GM23338 (cell line): ENCODE measurements at regions not wholly inside any gene's neighbourhood (a gene's known extent, or its start where the extent isn't known, plus 50 kb on each side); places are given as distances from the start of the nearest gene placed in this dataset.

Experiments
- ATAC-seq: fragments of 200-7000 bp; cut with Tn5 transposase; 3 replicates; pipeline ENCODE4 v1.9.1; 2020
- DNase-seq: peaks from one replicate; pipeline ENCODE4 v3.0.0-alpha.2; 2015; ENCODE audit warnings: low spot score
- H2AFZ ChIP-seq: fragments of 200-600 bp; sonication (generic); 2 replicates; pipeline ENCODE4 v1.8.0; 2016; ENCODE audit warnings: antibody characterized with exemption, mild to moderate bottlenecking, moderate library complexity
- H3F3A ChIP-seq: fragments of 200-600 bp; sonication (generic); replicated peaks from 2 replicates; pipeline ENCODE4 v1.8.0; 2017; ENCODE audit warnings: antibody characterized with exemption, mixed run types, low read depth
- H3K27ac ChIP-seq: fragments of 200-600 bp; sonication (generic); 2 replicates; pipeline ENCODE4 v1.6.1; 2016; ENCODE audit warnings: low read depth
- H3K27me3 ChIP-seq: fragments of 200-600 bp; sonication (generic); 2 replicates; pipeline ENCODE4 v1.8.0; 2016; ENCODE audit warnings: mild to moderate bottlenecking, mixed run types, moderate library complexity; ENCODE audit not compliant: insufficient read depth
- H3K36me3 ChIP-seq: fragments of 200-600 bp; sonication (generic); 2 replicates; pipeline ENCODE4 v1.8.0; 2016; ENCODE audit warnings: mild to moderate bottlenecking; ENCODE audit not compliant: insufficient read depth
- H3K4me1 ChIP-seq: fragments of 200-600 bp; sonication (generic); 2 replicates; pipeline ENCODE4 v1.8.0; 2016; ENCODE audit warnings: mild to moderate bottlenecking, moderate library complexity; ENCODE audit not compliant: insufficient read depth
- H3K4me2 ChIP-seq: fragments of 200-600 bp; sonication (generic); 2 replicates; pipeline ENCODE4 v1.7.1; 2017; ENCODE audit warnings: mixed run types
- H3K4me3 ChIP-seq: fragments of 200-600 bp; sonication (generic); 2 replicates; pipeline ENCODE4 v1.6.1; 2016; ENCODE audit warnings: mixed run types
- H3K79me2 ChIP-seq: fragments of 200-600 bp; sonication (generic); replicated peaks from 2 replicates; pipeline ENCODE4 v1.8.0; 2017; ENCODE audit warnings: mild to moderate bottlenecking; ENCODE audit not compliant: insufficient read depth
- H3K9me2 ChIP-seq: fragments of 200-600 bp; sonication (generic); 2 replicates; pipeline ENCODE4 v1.8.0; 2017; ENCODE audit not compliant: insufficient read depth
- H4K20me1 ChIP-seq: fragments of 200-600 bp; sonication (generic); replicated peaks from 2 replicates; pipeline ENCODE4 v1.8.0; 2017; ENCODE audit warnings: mild to moderate bottlenecking; ENCODE audit not compliant: insufficient read depth
- H3K27ac Mint-ChIP-seq: 2 replicates; pipeline ENCODE4 v1.8.0; 2020; ENCODE audit warnings: inconsistent platforms, mild to moderate bottlenecking, moderate library complexity, mixed read lengths
- H3K27me3 Mint-ChIP-seq: 3 replicates; pipeline ENCODE4 v1.8.0; 2022; ENCODE audit warnings: low read depth, mild to moderate bottlenecking, moderate library complexity, mixed read lengths, inconsistent platforms; ENCODE audit not compliant: insufficient read depth, poor library complexity
- H3K36me3 Mint-ChIP-seq: 3 replicates; pipeline ENCODE4 v1.8.0; 2021; ENCODE audit warnings: low read depth, mild to moderate bottlenecking, inconsistent platforms, moderate library complexity, mixed read lengths
- H3K4me1 Mint-ChIP-seq: 3 replicates; pipeline ENCODE4 v1.8.0; 2020; ENCODE audit warnings: mild to moderate bottlenecking, inconsistent platforms, mixed read lengths
- H3K4me3 Mint-ChIP-seq: 3 replicates; pipeline ENCODE4 v1.8.0; 2021; ENCODE audit warnings: moderate library complexity, mild to moderate bottlenecking, inconsistent platforms, mixed read lengths
- H3K9me3 Mint-ChIP-seq: 3 replicates; pipeline ENCODE4 v1.8.0; 2020; ENCODE audit warnings: moderate library complexity, mild to moderate bottlenecking, inconsistent platforms, mixed read lengths
- CREB1 ChIP-seq: fragments of 250-450 bp; sonication (Bioruptor Pico); IDR thresholded peaks from 2 replicates; pipeline ENCODE4 v1.5.0; 2020; ENCODE audit warnings: low read depth, mild to moderate bottlenecking, moderate library complexity
- EZH2 ChIP-seq: fragments of 200-600 bp; sonication (generic); IDR thresholded peaks from one replicate; pipeline ENCODE4 v1.8.0; 2017; ENCODE audit warnings: antibody characterized with exemption, mild to moderate bottlenecking, low read depth; ENCODE audit not compliant: unreplicated experiment
- EZH2phosphoT487 ChIP-seq: fragments of 200-600 bp; sonication (generic); IDR thresholded peaks from one replicate; pipeline ENCODE4 v1.8.1; 2018; ENCODE audit warnings: antibody characterized with exemption; ENCODE audit not compliant: unreplicated experiment
- JUNB ChIP-seq: IDR thresholded peaks from one replicate; pipeline ENCODE4 v1.6.1; 2016; ENCODE audit warnings: antibody characterized with exemption; ENCODE audit not compliant: unreplicated experiment
- NANOG ChIP-seq: IDR thresholded peaks from 2 replicates; pipeline ENCODE4 v1.6.1; 2016; ENCODE audit warnings: antibody characterized with exemption, borderline replicate concordance
- POLR2AphosphoS5 ChIP-seq: IDR thresholded peaks from 2 replicates; pipeline ENCODE4 v1.6.1; 2016; ENCODE audit warnings: antibody characterized with exemption, low read depth
- STAT1 ChIP-seq: IDR thresholded peaks from one replicate; pipeline ENCODE4 v1.6.1; 2016; ENCODE audit warnings: antibody characterized with exemption; ENCODE audit not compliant: unreplicated experiment
- ZNF114 ChIP-seq: fragments of 250-450 bp; sonication (Bioruptor Pico); IDR thresholded peaks from 2 replicates; pipeline ENCODE4 v1.5.0; 2020; ENCODE audit warnings: mild to moderate bottlenecking, moderate library complexity
- ZNF331 ChIP-seq: fragments of 250-450 bp; sonication (Bioruptor Pico); IDR thresholded peaks from 2 replicates; pipeline ENCODE4 v1.5.0; 2020; ENCODE audit warnings: low read depth, mild to moderate bottlenecking, moderate library complexity
- TF ChIP-seq, protein P1 (sequence below): fragments of 250-450 bp; sonication (Bioruptor Pico); IDR thresholded peaks from 2 replicates; pipeline ENCODE4 v1.5.0; 2020; ENCODE audit warnings: mild to moderate bottlenecking, moderate library complexity
- TF ChIP-seq, protein P2 (sequence below): IDR thresholded peaks from 2 replicates; pipeline ENCODE4 v1.6.1; 2016; ENCODE audit warnings: antibody characterized with exemption
- TF ChIP-seq, protein P3 (sequence below), 2 experiments: fragments of 200-600 bp in 1 of 2; sonication (generic) in 1 of 2; conservative IDR thresholded peaks; 2 replicates each; pipeline versions ENCODE4 v1.5.1 to v1.6.1; 2016 to 2017; ENCODE audit warnings: antibody characterized with exemption in 2 of 2, low read depth in 2 of 2, mild to moderate bottlenecking in 2 of 2, moderate library complexity in 1 of 2
- TF ChIP-seq, protein P4 (sequence below): IDR thresholded peaks from one replicate; pipeline ENCODE4 v1.6.1; 2018; ENCODE audit warnings: antibody characterized with exemption; ENCODE audit not compliant: unreplicated experiment

DNA sequence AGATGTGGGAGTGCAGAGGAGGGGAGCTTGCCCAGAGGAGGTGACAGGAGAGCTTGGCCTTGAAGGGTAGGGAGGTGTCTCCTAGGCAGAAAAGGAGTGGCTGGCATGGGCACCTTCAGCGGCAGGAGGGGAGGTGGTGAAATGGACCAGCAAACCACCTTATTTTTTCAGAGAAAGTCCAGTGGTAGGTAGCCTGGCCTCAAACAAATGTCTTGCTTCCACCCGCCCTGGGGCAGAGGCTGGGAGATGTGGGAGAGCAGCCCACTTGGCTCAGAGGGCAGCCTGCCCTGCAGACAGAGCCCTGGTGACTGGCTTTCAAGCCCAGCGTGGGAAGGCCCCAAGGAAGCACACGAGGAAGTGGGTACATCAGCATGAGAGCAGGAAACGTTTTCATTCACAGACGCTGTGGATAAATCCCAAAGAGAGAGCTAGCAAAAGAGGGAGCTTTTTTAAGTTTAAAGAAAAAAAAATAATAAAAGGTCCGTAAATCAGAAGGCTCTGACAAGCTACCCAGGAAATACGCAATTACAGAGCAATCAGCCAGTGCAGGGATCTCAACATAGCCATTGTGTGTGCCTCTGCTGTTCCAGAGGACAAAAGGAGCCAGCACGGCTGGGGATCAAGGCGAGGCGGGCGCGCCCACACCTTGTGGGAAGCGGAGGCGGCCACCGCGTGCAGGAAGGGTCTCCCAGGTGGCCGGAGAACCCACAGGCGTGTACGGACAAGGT, 238.7 kb upstream of the PLET1 start:
- no peaks in the 10 kb centered on the region for H3K36me3 Mint-ChIP-seq
- H3K27me3 ChIP-seq: no peaks in the 10 kb centered on the region
- no peak overlapping the region for H3K4me2 ChIP-seq
- H3K27ac ChIP-seq: no peak overlapping the region
- TF ChIP-seq, protein P1, sequence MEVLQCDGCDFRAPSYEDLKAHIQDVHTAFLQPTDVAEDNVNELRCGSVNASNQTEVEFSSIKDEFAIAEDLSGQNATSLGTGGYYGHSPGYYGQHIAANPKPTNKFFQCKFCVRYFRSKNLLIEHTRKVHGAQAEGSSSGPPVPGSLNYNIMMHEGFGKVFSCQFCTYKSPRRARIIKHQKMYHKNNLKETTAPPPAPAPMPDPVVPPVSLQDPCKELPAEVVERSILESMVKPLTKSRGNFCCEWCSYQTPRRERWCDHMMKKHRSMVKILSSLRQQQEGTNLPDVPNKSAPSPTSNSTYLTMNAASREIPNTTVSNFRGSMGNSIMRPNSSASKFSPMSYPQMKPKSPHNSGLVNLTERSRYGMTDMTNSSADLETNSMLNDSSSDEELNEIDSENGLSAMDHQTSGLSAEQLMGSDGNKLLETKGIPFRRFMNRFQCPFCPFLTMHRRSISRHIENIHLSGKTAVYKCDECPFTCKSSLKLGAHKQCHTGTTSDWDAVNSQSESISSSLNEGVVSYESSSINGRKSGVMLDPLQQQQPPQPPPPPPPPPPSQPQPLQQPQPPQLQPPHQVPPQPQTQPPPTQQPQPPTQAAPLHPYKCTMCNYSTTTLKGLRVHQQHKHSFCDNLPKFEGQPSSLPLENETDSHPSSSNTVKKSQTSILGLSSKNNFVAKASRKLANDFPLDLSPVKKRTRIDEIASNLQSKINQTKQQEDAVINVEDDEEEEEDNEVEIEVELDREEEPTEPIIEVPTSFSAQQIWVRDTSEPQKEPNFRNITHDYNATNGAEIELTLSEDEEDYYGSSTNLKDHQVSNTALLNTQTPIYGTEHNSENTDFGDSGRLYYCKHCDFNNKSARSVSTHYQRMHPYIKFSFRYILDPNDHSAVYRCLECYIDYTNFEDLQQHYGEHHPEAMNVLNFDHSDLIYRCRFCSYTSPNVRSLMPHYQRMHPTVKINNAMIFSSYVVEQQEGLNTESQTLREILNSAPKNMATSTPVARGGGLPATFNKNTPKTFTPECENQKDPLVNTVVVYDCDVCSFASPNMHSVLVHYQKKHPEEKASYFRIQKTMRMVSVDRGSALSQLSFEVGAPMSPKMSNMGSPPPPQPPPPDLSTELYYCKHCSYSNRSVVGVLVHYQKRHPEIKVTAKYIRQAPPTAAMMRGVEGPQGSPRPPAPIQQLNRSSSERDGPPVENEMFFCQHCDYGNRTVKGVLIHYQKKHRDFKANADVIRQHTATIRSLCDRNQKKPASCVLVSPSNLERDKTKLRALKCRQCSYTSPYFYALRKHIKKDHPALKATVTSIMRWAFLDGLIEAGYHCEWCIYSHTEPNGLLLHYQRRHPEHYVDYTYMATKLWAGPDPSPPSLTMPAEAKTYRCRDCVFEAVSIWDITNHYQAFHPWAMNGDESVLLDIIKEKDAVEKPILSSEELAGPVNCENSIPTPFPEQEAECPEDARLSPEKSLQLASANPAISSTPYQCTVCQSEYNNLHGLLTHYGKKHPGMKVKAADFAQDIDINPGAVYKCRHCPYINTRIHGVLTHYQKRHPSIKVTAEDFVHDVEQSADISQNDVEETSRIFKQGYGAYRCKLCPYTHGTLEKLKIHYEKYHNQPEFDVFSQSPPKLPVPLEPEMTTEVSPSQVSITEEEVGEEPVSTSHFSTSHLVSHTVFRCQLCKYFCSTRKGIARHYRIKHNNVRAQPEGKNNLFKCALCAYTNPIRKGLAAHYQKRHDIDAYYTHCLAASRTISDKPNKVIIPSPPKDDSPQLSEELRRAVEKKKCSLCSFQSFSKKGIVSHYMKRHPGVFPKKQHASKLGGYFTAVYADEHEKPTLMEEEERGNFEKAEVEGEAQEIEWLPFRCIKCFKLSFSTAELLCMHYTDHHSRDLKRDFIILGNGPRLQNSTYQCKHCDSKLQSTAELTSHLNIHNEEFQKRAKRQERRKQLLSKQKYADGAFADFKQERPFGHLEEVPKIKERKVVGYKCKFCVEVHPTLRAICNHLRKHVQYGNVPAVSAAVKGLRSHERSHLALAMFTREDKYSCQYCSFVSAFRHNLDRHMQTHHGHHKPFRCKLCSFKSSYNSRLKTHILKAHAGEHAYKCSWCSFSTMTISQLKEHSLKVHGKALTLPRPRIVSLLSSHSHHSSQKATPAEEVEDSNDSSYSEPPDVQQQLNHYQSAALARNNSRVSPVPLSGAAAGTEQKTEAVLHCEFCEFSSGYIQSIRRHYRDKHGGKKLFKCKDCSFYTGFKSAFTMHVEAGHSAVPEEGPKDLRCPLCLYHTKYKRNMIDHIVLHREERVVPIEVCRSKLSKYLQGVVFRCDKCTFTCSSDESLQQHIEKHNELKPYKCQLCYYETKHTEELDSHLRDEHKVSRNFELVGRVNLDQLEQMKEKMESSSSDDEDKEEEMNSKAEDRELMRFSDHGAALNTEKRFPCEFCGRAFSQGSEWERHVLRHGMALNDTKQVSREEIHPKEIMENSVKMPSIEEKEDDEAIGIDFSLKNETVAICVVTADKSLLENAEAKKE (CRISPR knock-in tag): no peak
- TF ChIP-seq, protein P2, sequence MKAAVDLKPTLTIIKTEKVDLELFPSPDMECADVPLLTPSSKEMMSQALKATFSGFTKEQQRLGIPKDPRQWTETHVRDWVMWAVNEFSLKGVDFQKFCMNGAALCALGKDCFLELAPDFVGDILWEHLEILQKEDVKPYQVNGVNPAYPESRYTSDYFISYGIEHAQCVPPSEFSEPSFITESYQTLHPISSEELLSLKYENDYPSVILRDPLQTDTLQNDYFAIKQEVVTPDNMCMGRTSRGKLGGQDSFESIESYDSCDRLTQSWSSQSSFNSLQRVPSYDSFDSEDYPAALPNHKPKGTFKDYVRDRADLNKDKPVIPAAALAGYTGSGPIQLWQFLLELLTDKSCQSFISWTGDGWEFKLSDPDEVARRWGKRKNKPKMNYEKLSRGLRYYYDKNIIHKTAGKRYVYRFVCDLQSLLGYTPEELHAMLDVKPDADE: no peak
- TF ChIP-seq EZH2phosphoT487: no peak
- TF ChIP-seq, protein P3, sequence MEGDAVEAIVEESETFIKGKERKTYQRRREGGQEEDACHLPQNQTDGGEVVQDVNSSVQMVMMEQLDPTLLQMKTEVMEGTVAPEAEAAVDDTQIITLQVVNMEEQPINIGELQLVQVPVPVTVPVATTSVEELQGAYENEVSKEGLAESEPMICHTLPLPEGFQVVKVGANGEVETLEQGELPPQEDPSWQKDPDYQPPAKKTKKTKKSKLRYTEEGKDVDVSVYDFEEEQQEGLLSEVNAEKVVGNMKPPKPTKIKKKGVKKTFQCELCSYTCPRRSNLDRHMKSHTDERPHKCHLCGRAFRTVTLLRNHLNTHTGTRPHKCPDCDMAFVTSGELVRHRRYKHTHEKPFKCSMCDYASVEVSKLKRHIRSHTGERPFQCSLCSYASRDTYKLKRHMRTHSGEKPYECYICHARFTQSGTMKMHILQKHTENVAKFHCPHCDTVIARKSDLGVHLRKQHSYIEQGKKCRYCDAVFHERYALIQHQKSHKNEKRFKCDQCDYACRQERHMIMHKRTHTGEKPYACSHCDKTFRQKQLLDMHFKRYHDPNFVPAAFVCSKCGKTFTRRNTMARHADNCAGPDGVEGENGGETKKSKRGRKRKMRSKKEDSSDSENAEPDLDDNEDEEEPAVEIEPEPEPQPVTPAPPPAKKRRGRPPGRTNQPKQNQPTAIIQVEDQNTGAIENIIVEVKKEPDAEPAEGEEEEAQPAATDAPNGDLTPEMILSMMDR (conservative IDR thresholded peaks at IDR 0.05; ENCODE audit: low read depth in 2 of 2): no peak
- no peak for TF ChIP-seq EZH2
- no peak for TF ChIP-seq ZNF331 (CRISPR knock-in tag)
- no peak for TF ChIP-seq ZNF114 (CRISPR knock-in tag)
- TF ChIP-seq STAT1: no peak
- no peak for TF ChIP-seq JUNB
- TF ChIP-seq, protein P4, sequence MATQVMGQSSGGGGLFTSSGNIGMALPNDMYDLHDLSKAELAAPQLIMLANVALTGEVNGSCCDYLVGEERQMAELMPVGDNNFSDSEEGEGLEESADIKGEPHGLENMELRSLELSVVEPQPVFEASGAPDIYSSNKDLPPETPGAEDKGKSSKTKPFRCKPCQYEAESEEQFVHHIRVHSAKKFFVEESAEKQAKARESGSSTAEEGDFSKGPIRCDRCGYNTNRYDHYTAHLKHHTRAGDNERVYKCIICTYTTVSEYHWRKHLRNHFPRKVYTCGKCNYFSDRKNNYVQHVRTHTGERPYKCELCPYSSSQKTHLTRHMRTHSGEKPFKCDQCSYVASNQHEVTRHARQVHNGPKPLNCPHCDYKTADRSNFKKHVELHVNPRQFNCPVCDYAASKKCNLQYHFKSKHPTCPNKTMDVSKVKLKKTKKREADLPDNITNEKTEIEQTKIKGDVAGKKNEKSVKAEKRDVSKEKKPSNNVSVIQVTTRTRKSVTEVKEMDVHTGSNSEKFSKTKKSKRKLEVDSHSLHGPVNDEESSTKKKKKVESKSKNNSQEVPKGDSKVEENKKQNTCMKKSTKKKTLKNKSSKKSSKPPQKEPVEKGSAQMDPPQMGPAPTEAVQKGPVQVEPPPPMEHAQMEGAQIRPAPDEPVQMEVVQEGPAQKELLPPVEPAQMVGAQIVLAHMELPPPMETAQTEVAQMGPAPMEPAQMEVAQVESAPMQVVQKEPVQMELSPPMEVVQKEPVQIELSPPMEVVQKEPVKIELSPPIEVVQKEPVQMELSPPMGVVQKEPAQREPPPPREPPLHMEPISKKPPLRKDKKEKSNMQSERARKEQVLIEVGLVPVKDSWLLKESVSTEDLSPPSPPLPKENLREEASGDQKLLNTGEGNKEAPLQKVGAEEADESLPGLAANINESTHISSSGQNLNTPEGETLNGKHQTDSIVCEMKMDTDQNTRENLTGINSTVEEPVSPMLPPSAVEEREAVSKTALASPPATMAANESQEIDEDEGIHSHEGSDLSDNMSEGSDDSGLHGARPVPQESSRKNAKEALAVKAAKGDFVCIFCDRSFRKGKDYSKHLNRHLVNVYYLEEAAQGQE: no peak
- no peak for TF ChIP-seq POLR2AphosphoS5
- no peak for TF ChIP-seq CREB1 (CRISPR knock-in tag)
- no peak for TF ChIP-seq NANOG
- H3K27me3 Mint-ChIP-seq: peaks cover 1% of the 10 kb centered on the region
- peak overlapping the region; percentile 97 for H2AFZ ChIP-seq
- peaks cover 5% of the 10 kb centered on the region; the same call in 2 of the 3 replicates for H3K4me1 Mint-ChIP-seq
- no peaks in the 10 kb centered on the region; the same call in 1 of the 2 replicates for H3K9me2 ChIP-seq
- H3F3A ChIP-seq: no peaks in the 10 kb centered on the region
- H3K4me3 ChIP-seq: no peak overlapping the region
- no peak overlapping the region for H3K4me3 Mint-ChIP-seq
- no peaks in the 10 kb centered on the region for H4K20me1 ChIP-seq
- H3K36me3 ChIP-seq: no peaks in the 10 kb centered on the region
- peak; percentile 45 for DNase-seq
- no peaks in the 10 kb centered on the region for H3K79me2 ChIP-seq
- H3K27ac Mint-ChIP-seq: no peak overlapping the region
- ATAC-seq: peak; percentile 97
- no peaks in the 10 kb centered on the region for H3K9me3 Mint-ChIP-seq
- no peaks in the 10 kb centered on the region; the same call in 1 of the 2 replicates for H3K4me1 ChIP-seq
